Naive thymus-derived CD4-positive, alpha-beta T cell (primary cell): ENCODE measurements at regions not wholly inside any gene's neighbourhood (a gene's known extent, or its start where the extent isn't known, plus 50 kb on each side); places are given as distances from the start of the nearest gene placed in this dataset.

Experiments used
- ATAC-seq: fragments of 150-1000 bp; cut with Tn5 transposase; 2 replicates; pipeline ENCODE4 v1.10.0; 2021; ENCODE audit warnings: mild to moderate bottlenecking, moderate library complexity
- CTCF ChIA-PET: fragments of 350-600 bp; sonication (Branson Sonifier 250); formaldehyde crosslinking; loops from one replicate; lab custom pipeline; 2021; ENCODE audit warnings: antibody characterized with exemption; lab: Charles Lee
- POLR2A ChIA-PET: fragments of 350-600 bp; sonication (Branson Sonifier 250); formaldehyde crosslinking; loops from one replicate; lab custom pipeline; 2021; ENCODE audit warnings: antibody characterized with exemption, inconsistent platforms; lab: Charles Lee
- DNase-seq, 9 donors: peaks; one replicate each; pipeline versions ENCODE4 v3.0.0 to v3.0.0-alpha.2; 2020 to 2022; ENCODE audit warnings: mixed read lengths in 1 of 9
- H3K27ac ChIP-seq: one replicate; pipeline ENCODE4 v1.7.0; 2013; ENCODE audit warnings: mild to moderate bottlenecking, low read depth, low read length, moderate library complexity
- H3K27me3 ChIP-seq, 2 donors: one replicate each; pipeline ENCODE4 v1.7.0; 2013; ENCODE audit warnings: low read length in 2 of 2, mild to moderate bottlenecking in 2 of 2, moderate library complexity in 2 of 2; ENCODE audit not compliant: control insufficient read depth in 2 of 2, insufficient read depth in 2 of 2
- H3K36me3 ChIP-seq, 3 experiments: 1 replicate in 2 of 3; 2 replicates in 1 of 3; pipeline ENCODE4 v1.7.0; 2013; ENCODE audit warnings: low read length in 3 of 3, mild to moderate bottlenecking in 3 of 3, moderate library complexity in 1 of 3; ENCODE audit not compliant: insufficient read depth in 3 of 3, control insufficient read depth in 2 of 3
- H3K4me1 ChIP-seq, 2 donors: one replicate each; pipeline ENCODE4 v1.7.0; 2013; ENCODE audit warnings: low read length in 2 of 2, mild to moderate bottlenecking in 2 of 2, moderate library complexity in 1 of 2; ENCODE audit not compliant: control insufficient read depth in 2 of 2, insufficient read depth in 2 of 2
- H3K4me3 ChIP-seq: 2 replicates; pipeline ENCODE4 v1.7.0; 2013; ENCODE audit warnings: mild to moderate bottlenecking, low read length
- H3K9me3 ChIP-seq, 3 experiments: 1 replicate in 2 of 3; 2 replicates in 1 of 3; pipeline ENCODE4 v1.7.0; 2013; ENCODE audit warnings: low read length in 3 of 3; ENCODE audit not compliant: control insufficient read depth in 2 of 3
- H3K27ac Mint-ChIP-seq, 9 donors: one replicate each; pipeline ENCODE4 v1.8.0; 2020 to 2022; ENCODE audit warnings: mixed read lengths in 9 of 9, mild to moderate bottlenecking in 8 of 9, moderate library complexity in 5 of 9, inconsistent platforms in 2 of 9
- H3K27me3 Mint-ChIP-seq, 5 donors: one replicate each; pipeline ENCODE4 v1.8.0; 2021 to 2022; ENCODE audit warnings: mixed read lengths in 5 of 5, mild to moderate bottlenecking in 1 of 5
- H3K36me3 Mint-ChIP-seq, 5 donors: one replicate each; pipeline ENCODE4 v1.8.0; 2020 to 2022; ENCODE audit warnings: mixed read lengths in 5 of 5, mild to moderate bottlenecking in 3 of 5, inconsistent platforms in 1 of 5
- H3K4me1 Mint-ChIP-seq, 7 donors: one replicate each; pipeline ENCODE4 v1.8.0; 2020 to 2022; ENCODE audit warnings: mixed read lengths in 7 of 7, mild to moderate bottlenecking in 3 of 7, inconsistent platforms in 1 of 7
- H3K4me3 Mint-ChIP-seq, 10 donors: one replicate each; pipeline ENCODE4 v1.8.0; 2020 to 2022; ENCODE audit warnings: mild to moderate bottlenecking in 10 of 10, mixed read lengths in 10 of 10, moderate library complexity in 6 of 10, inconsistent platforms in 2 of 10
- H3K9me3 Mint-ChIP-seq, 11 donors: one replicate each; pipeline ENCODE4 v1.8.0; 2020 to 2022; ENCODE audit warnings: mixed read lengths in 11 of 11, mild to moderate bottlenecking in 4 of 11, inconsistent platforms in 1 of 11, moderate library complexity in 1 of 11
- intact Hi-C, 2 donors: fragments of 100-400 bp; cut with micrococcal nuclease; formaldehyde crosslinking; loops; one replicate each; pipeline ENCODE4 v1.15.1; 2023

DNA sequence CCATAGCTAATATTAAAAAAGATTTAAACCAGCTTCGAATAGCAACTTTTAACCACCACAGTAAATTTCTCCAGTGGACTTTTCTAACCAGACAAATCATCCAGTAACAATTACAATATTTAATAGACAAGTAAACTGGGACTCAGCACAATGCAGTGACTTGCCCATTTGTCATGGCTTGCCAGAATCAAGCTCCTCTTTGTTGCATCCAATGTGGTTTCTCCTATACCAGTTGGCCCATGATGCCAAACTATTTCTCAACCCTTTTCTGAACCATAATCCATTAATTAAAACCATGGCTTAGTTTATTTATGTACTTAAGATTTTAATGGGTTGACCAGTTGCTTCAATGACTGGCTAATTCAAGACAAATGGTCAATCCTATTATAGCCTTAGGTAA, 64.4 kb downstream of the DIO2 start:
- ChIA-PET CTCF (no interaction called here), POLR2A (no interaction called here)
- Histone ChIP-seq H3K36me3 (no peaks in the 10 kb centered on the region), H3K4me1 (no peaks in the 10 kb centered on the region), H3K27me3 (no peaks in the 10 kb centered on the region), H3K9me3 (no peaks in the 10 kb centered on the region), H3K27ac (no peak overlapping the region), H3K4me3 (no peak overlapping the region)
- H3K4me3 Mint-ChIP-seq: no peak overlapping the region
- no peaks in the 10 kb centered on the region for H3K4me1 Mint-ChIP-seq
- H3K9me3 Mint-ChIP-seq: peaks cover 0 to 33% (median 3%) of the 10 kb centered on the region in 11 donors
- H3K36me3 Mint-ChIP-seq: no peaks in the 10 kb centered on the region
- intact Hi-C loops: no loop called here
- no peak for DNase-seq
- H3K27me3 Mint-ChIP-seq: no peaks in the 10 kb centered on the region
- ATAC-seq: no peak
- H3K27ac Mint-ChIP-seq: no peak overlapping the region

DNA sequence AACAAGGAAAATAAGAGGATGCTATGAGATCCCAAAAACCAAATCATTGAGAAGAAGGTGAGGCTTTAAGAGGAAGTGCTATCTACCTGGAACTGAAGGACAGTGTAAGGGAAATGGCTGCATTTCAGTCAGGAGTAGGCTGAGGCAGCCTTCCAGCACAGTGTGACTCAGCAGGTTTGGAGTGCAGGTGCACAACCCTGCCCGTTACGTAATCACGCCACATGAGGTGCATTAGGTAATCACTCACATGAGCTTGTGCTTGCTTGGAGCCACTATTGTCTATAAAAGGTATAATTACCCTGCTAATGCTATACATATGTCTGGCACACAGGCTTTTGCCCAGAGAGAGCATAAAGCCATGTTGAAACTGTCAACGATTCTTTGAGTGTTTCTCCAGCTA, 74.9 kb downstream of the DIO2 start:
- H3K9me3 ChIP-seq: peaks cover 0 to 15% (median 0%) of the 10 kb centered on the region in 3 experiments
- POLR2A ChIA-PET: no interaction called here
- H3K4me1 ChIP-seq: no peaks in the 10 kb centered on the region
- no peak overlapping the region for H3K27ac ChIP-seq
- H3K4me1 Mint-ChIP-seq: no peaks in the 10 kb centered on the region
- H3K36me3 ChIP-seq: no peaks in the 10 kb centered on the region
- CTCF ChIA-PET: no interaction called here
- H3K27me3 ChIP-seq: no peaks in the 10 kb centered on the region
- ATAC-seq (no peak), DNase-seq (peak in 3 of 9 donors; percentile 4 to 21 (median 15))
- no peaks in the 10 kb centered on the region for H3K27me3 Mint-ChIP-seq
- no peak overlapping the region for H3K4me3 ChIP-seq
- H3K4me3 Mint-ChIP-seq: no peak overlapping the region
- no peak overlapping the region for H3K27ac Mint-ChIP-seq
- peaks cover 9 to 45% (median 19%) of the 10 kb centered on the region in 11 donors for H3K9me3 Mint-ChIP-seq
- intact Hi-C loops: no loop called here
- no peaks in the 10 kb centered on the region for H3K36me3 Mint-ChIP-seq

DNA sequence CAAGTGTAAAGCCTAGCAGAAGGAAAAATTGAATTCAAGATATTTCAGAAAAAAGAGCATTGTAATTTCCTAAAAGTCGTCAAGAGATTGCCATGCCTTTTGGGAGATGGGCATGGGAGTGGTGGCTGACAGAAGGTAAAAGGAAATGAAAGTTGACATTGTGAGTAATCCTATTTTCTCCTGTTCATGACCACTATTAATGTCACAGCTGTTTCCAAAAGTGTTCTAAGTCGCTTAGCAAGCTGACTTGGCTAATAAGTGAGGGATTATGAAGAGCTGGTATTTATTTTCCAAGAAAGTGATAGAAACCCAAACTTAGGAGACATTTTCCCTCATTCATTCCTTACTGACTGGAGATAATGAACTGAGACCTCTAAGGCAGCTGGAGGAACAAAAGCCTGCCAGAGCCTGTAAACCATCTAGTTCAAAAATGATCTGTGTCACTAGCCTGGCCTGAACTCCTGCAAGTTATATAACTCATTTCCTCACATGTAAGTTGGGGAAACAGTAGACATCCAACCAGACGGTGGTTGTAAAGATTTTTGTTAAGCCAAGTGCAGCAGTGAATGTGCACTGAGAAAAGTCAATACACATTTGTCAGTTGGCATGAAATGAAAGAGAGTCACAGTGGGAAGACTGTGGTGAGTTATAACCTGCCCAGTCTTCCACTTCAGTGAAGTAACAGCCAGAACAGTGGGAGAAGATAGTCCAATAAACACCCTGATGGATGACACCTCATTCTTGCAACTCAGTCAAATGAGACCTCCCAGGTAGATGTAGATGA, 75.8 kb downstream of the DIO2 start:
- H3K4me1 ChIP-seq: no peaks in the 10 kb centered on the region
- intact Hi-C loops: no loop called here

GRCh38 chr14:80134321-80134720, 77.0 kb downstream of the DIO2 start:
- Histone ChIP-seq H3K9me3 (peaks cover 0 to 15% (median 0%) of the 10 kb centered on the region in 3 experiments), H3K36me3 (no peaks in the 10 kb centered on the region), H3K4me3 (no peak overlapping the region), H3K27ac (no peak overlapping the region), H3K4me1 (no peaks in the 10 kb centered on the region), H3K27me3 (no peaks in the 10 kb centered on the region)
- intact Hi-C loops: no loop called here
- no peaks in the 10 kb centered on the region for H3K4me1 Mint-ChIP-seq
- POLR2A ChIA-PET: no interaction called here
- H3K27ac Mint-ChIP-seq: no peak overlapping the region
- no peaks in the 10 kb centered on the region for H3K27me3 Mint-ChIP-seq
- no peak overlapping the region for H3K4me3 Mint-ChIP-seq
- H3K9me3 Mint-ChIP-seq: peaks cover 5 to 41% (median 19%) of the 10 kb centered on the region in 11 donors
- no peaks in the 10 kb centered on the region for H3K36me3 Mint-ChIP-seq
- CTCF ChIA-PET: no interaction called here
- DNase-seq (no peak), ATAC-seq (no peak)

More for the DNA sequence above, 75.8 kb downstream of the DIO2 start:
- Histone ChIP-seq H3K27me3 (no peaks in the 10 kb centered on the region), H3K9me3 (peaks cover 0 to 15% (median 0%) of the 10 kb centered on the region in 3 experiments), H3K4me3 (no peak overlapping the region), H3K27ac (no peak overlapping the region), H3K36me3 (no peaks in the 10 kb centered on the region)
- no peak overlapping the region for H3K4me3 Mint-ChIP-seq
- H3K9me3 Mint-ChIP-seq: peaks cover 5 to 43% (median 19%) of the 10 kb centered on the region in 11 donors
- H3K27me3 Mint-ChIP-seq: no peaks in the 10 kb centered on the region
- ChIA-PET CTCF (no interaction called here), POLR2A (no interaction called here)
- no peaks in the 10 kb centered on the region for H3K36me3 Mint-ChIP-seq
- no peaks in the 10 kb centered on the region for H3K4me1 Mint-ChIP-seq
- DNase-seq (no peak), ATAC-seq (no peak)
- H3K27ac Mint-ChIP-seq: no peak overlapping the region

DNA sequence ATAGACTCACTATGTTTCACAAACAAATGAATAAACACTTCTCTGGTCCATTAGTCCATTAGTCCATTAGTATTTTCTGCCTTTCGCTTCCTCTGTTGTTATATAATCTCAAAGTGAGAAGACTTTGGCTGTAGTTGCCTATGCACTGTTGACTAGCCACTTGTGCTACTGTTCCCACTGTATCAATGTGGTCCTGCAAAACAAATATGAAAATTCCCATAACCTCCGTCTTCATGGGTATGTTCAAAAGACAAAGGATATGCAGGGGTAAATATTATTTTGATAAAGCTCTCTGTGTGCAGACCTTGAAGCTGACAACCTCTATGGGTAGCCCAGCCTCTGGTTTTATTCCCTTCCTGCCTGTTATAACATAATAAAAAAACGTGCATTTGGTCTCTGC, 77.8 kb downstream of the DIO2 start:
- ChIA-PET POLR2A (no interaction called here), CTCF (no interaction called here)
- DNase-seq (no peak), ATAC-seq (no peak)
- H3K36me3 ChIP-seq: no peaks in the 10 kb centered on the region
- Mint-ChIP-seq H3K27ac (no peak overlapping the region), H3K4me1 (no peaks in the 10 kb centered on the region), H3K27me3 (no peaks in the 10 kb centered on the region), H3K4me3 (no peak overlapping the region), H3K9me3 (peaks cover 5 to 41% (median 20%) of the 10 kb centered on the region in 11 donors), H3K36me3 (no peaks in the 10 kb centered on the region)
- H3K4me3 ChIP-seq: no peak overlapping the region
- no peak overlapping the region for H3K27ac ChIP-seq
- no peaks in the 10 kb centered on the region for H3K27me3 ChIP-seq
- no peaks in the 10 kb centered on the region for H3K4me1 ChIP-seq
- intact Hi-C loops: no loop called here
- H3K9me3 ChIP-seq: peaks cover 0 to 15% (median 0%) of the 10 kb centered on the region in 3 experiments

DNA sequence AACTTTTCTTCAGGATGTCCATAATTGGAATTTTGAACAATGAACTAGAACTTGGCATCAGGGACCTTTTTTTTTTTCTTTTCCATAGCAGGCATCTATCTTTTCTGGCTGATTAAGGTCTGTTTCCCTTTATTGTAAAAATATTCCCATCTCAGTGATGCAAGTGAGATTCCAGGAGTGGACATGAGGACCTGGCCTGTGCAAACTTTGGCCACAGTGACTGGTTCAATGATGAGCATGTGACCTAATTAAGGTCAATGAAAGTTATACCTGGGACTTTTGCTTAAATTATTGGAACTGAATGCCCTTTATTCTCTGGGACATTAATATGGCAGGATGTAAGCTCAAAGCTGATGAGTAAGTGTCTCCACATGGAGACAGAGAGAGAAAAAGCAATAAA, 83.8 kb downstream of the DIO2 start:
- Histone ChIP-seq H3K4me1 (no peaks in the 10 kb centered on the region), H3K36me3 (no peaks in the 10 kb centered on the region), H3K9me3 (no peaks in the 10 kb centered on the region), H3K27ac (no peak overlapping the region), H3K27me3 (no peaks in the 10 kb centered on the region), H3K4me3 (no peak overlapping the region)
- intact Hi-C loops: no loop called here
- Mint-ChIP-seq H3K27me3 (no peaks in the 10 kb centered on the region), H3K4me1 (no peaks in the 10 kb centered on the region), H3K4me3 (no peak overlapping the region), H3K27ac (no peak overlapping the region), H3K36me3 (no peaks in the 10 kb centered on the region), H3K9me3 (peaks cover 0 to 40% (median 10%) of the 10 kb centered on the region in 11 donors)
- POLR2A ChIA-PET: no interaction called here
- DNase-seq (no peak), ATAC-seq (no peak)
- CTCF ChIA-PET: no interaction called here

DNA sequence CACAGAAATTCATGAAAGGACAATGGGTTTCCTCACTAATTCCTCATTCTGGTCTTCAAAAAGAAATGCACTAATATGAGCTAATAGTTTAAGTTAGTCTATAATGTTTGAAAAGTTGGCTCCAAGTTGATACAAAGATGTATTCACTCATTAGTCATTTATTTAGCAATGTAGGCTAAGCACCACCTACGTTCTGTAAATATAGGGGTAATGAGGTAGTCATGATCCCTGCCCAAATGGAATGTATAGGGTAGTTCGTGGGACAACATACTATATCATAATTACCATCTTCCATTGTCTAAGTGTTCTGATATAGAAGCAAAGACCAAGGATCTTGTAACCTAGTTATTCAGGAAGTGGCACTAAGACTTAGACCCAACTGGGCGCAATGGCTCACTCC, 86.5 kb downstream of the DIO2 start:
- ChIA-PET CTCF (no interaction called here), POLR2A (no interaction called here)
- no peak for DNase-seq
- no peaks in the 10 kb centered on the region for H3K4me1 ChIP-seq
- peaks cover 0 to 39% (median 19%) of the 10 kb centered on the region in 11 donors for H3K9me3 Mint-ChIP-seq
- no peaks in the 10 kb centered on the region for H3K36me3 Mint-ChIP-seq
- no peak overlapping the region for H3K27ac ChIP-seq
- no peaks in the 10 kb centered on the region for H3K36me3 ChIP-seq
- no peaks in the 10 kb centered on the region for H3K4me1 Mint-ChIP-seq
- ATAC-seq: no peak
- H3K4me3 ChIP-seq: no peak overlapping the region
- no peak overlapping the region for H3K4me3 Mint-ChIP-seq
- H3K9me3 ChIP-seq: no peaks in the 10 kb centered on the region
- H3K27ac Mint-ChIP-seq: no peak overlapping the region
- H3K27me3 ChIP-seq: no peaks in the 10 kb centered on the region
- intact Hi-C loops: no loop called here
- no peaks in the 10 kb centered on the region for H3K27me3 Mint-ChIP-seq
